Adrenal gland (tissue), 5 donors: ENCODE measurements at regions not wholly inside any gene's neighbourhood (a gene's known extent, or its start where the extent isn't known, plus 50 kb on each side); places are given as distances from the start of the nearest gene placed in this dataset.

ENCODE experiments used
- POLR2A ChIP-seq, 2 donors: fragments of 450-650 bp; IDR thresholded peaks; one replicate each; pipeline ENCODE4 v1.6.1; 2017; ENCODE audit warnings: antibody characterized with exemption in 2 of 2, mild to moderate bottlenecking in 2 of 2, moderate library complexity in 1 of 2
- TF ChIP-seq, protein P1 (sequence below), 6 experiments: fragments of 450-650 bp in 4 of 6; fragments of 200-600 bp in 2 of 6; sonication (generic) in 1 of 6; IDR thresholded peaks; 1 replicate in 5 of 6; 2 replicates in 1 of 6; pipeline versions ENCODE4 v1.5.1 to v1.8.0; 2016 to 2021; ENCODE audit warnings: antibody characterized with exemption in 6 of 6, mild to moderate bottlenecking in 2 of 6, moderate library complexity in 1 of 6
- donor health status: DM: no; HTN: no; CAD: no.

DNA sequence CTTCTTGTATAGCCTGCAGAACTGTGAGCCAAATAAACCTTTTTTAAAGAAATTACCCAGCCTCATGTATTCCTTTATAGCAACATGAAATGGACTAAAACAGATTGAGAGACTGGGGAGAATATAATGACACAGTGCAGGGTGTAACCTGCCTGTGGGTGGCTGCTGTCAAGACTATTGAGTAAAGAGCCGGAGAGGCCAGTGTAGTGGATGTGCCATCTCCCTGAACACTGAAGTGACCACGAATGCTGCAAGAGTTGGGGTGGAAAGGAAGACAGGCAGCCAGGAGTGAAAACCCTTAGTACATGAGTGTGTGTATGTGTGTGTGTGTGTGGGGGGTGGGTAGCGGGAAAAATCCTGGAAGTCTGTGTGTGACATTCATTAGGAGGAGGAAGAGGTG is 55.2 kb upstream of the FLT1 start:
- TF ChIP-seq, protein P1, sequence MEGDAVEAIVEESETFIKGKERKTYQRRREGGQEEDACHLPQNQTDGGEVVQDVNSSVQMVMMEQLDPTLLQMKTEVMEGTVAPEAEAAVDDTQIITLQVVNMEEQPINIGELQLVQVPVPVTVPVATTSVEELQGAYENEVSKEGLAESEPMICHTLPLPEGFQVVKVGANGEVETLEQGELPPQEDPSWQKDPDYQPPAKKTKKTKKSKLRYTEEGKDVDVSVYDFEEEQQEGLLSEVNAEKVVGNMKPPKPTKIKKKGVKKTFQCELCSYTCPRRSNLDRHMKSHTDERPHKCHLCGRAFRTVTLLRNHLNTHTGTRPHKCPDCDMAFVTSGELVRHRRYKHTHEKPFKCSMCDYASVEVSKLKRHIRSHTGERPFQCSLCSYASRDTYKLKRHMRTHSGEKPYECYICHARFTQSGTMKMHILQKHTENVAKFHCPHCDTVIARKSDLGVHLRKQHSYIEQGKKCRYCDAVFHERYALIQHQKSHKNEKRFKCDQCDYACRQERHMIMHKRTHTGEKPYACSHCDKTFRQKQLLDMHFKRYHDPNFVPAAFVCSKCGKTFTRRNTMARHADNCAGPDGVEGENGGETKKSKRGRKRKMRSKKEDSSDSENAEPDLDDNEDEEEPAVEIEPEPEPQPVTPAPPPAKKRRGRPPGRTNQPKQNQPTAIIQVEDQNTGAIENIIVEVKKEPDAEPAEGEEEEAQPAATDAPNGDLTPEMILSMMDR (IDR thresholded peaks at IDR 0.05) = no peak
- no peak for TF ChIP-seq POLR2A (IDR thresholded peaks at IDR 0.05)
